OCI-LY7 (cell line): ENCODE measurements at regions not wholly inside any gene's neighbourhood (a gene's known extent, or its start where the extent isn't known, plus 50 kb on each side); places are given as distances from the start of the nearest gene placed in this dataset.

Experiments used
- BruUV-seq: library from RNA; stranded (reverse); fragments of 400-500 nt; replicated peaks from 2 replicates; lab custom pipeline; 2021; lab: Mats Ljungman, UMichigan
- CTCF ChIA-PET: fragments of 300-600 bp; sonication (Branson Sonifier 250); formaldehyde crosslinking; loops from one replicate; lab custom pipeline; 2022; ENCODE audit warnings: antibody characterized with exemption; ENCODE audit not compliant: unreplicated experiment; lab: Charles Lee
- POLR2A ChIA-PET: fragments of 300-600 bp; sonication (Branson Sonifier 250); formaldehyde crosslinking; loops from one replicate; lab custom pipeline; 2022; ENCODE audit warnings: antibody characterized with exemption; lab: Charles Lee
- DNase-seq: peaks from one replicate; pipeline ENCODE4 v3.0.0-alpha.2; 2015; ENCODE audit warnings: low spot score
- H2AFZ ChIP-seq: fragments of 200-600 bp; sonication (generic), shearing (Covaris generic); 2 replicates; pipeline ENCODE4 v1.6.1; 2014; ENCODE audit warnings: mild to moderate bottlenecking, antibody characterized with exemption, low read length, moderate library complexity
- H3K27ac ChIP-seq: fragments of 200-600 bp; sonication (generic); 2 replicates; pipeline ENCODE4 v1.5.1; 2014; ENCODE audit warnings: mixed run types, low read depth, mild to moderate bottlenecking, moderate library complexity, low read length, inconsistent platforms; ENCODE audit not compliant: poor library complexity, severe bottlenecking
- H3K36me3 ChIP-seq: fragments of 200-600 bp; sonication (generic); 2 replicates; pipeline ENCODE4 v1.6.1; 2014; ENCODE audit warnings: mild to moderate bottlenecking, antibody characterized with exemption, low read length, moderate library complexity, mixed read lengths; ENCODE audit not compliant: insufficient read depth
- H3K4me1 ChIP-seq: fragments of 200-600 bp; sonication (generic); 2 replicates; pipeline ENCODE4 v1.5.1; 2014; ENCODE audit warnings: mild to moderate bottlenecking, low read length; ENCODE audit not compliant: insufficient read depth, poor library complexity, severe bottlenecking
- H3K4me2 ChIP-seq: fragments of 200-600 bp; sonication (generic); 2 replicates; pipeline ENCODE4 v1.6.1; 2014; ENCODE audit warnings: mild to moderate bottlenecking, low read length
- H3K4me3 ChIP-seq: fragments of 200-600 bp; sonication (generic); 2 replicates; pipeline ENCODE4 v1.5.1; 2014; ENCODE audit warnings: mild to moderate bottlenecking, low read depth, low read length; ENCODE audit not compliant: poor library complexity, severe bottlenecking
- H3K79me2 ChIP-seq: fragments of 200-600 bp; sonication (generic); 2 replicates; pipeline ENCODE4 v1.6.1; 2016; ENCODE audit warnings: low read depth, mild to moderate bottlenecking, low read length, moderate library complexity, mixed read lengths; ENCODE audit not compliant: insufficient read depth
- H3K9me2 ChIP-seq: fragments of 200-600 bp; sonication (generic); 2 replicates; pipeline ENCODE4 v1.6.1; 2016; ENCODE audit warnings: mild to moderate bottlenecking, low read length, mixed read lengths; ENCODE audit not compliant: insufficient read depth
- H3K9me3 ChIP-seq: fragments of 200-600 bp; sonication (generic); 2 replicates; pipeline ENCODE4 v1.6.1; 2014; ENCODE audit warnings: mild to moderate bottlenecking, mixed run types, low read length, mixed read lengths
- H4K20me1 ChIP-seq: fragments of 200-600 bp; sonication (generic); 2 replicates; pipeline ENCODE4 v1.6.1; 2014; ENCODE audit warnings: mild to moderate bottlenecking, antibody characterized with exemption, low read length, moderate library complexity, mixed read lengths; ENCODE audit not compliant: insufficient read depth
- EZH2phosphoT487 ChIP-seq: fragments of 200-600 bp; sonication (generic); IDR thresholded peaks from 2 replicates; pipeline ENCODE4 v1.6.1; 2018; ENCODE audit warnings: low read depth, borderline replicate concordance, mild to moderate bottlenecking, mixed run types, antibody characterized with exemption, low read length, moderate library complexity, mixed read lengths
- intact Hi-C: fragments of 100-400 bp; cut with micrococcal nuclease; formaldehyde crosslinking; loops from one replicate; pipeline ENCODE4 v1.10.0; 2022; ENCODE audit not compliant: unreplicated experiment
- TF ChIP-seq, protein P1 (sequence below): fragments of 200-600 bp; sonication (generic); conservative IDR thresholded peaks from 2 replicates; pipeline ENCODE4 v1.5.1; 2014; ENCODE audit warnings: mild to moderate bottlenecking, antibody characterized with exemption, low read length, moderate library complexity, mixed read lengths

DNA sequence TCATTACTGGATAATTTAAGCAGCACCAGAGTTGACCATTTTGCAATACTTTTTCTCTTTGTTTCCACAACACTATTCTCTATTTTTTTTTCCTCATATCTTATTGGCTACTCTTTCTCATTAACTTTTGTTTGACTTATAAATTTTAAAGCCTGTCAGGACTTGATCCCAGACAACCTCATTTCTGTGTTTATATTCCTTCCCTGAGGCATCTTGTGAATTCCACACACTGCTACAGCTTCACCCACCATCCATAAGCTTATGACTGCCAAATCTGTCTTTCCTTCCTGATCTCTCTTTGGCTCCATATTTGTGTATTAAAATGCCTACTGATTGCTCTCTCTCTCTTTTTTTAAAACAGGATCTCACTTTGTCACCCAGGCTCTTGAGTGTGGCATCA, 124.6 kb upstream of the MBL2 start:
- CTCF ChIA-PET: no interaction called here
- Histone ChIP-seq H2AFZ (no peak overlapping the region), H3K4me3 (no peak overlapping the region), H3K27ac (no peak overlapping the region), H3K9me2 (no peaks in the 10 kb centered on the region), H3K79me2 (no peaks in the 10 kb centered on the region), H3K4me2 (no peak overlapping the region), H3K36me3 (no peaks in the 10 kb centered on the region), H3K9me3 (no peaks in the 10 kb centered on the region), H3K4me1 (no peaks in the 10 kb centered on the region), H4K20me1 (no peaks in the 10 kb centered on the region)
- DNase-seq: no peak
- TF ChIP-seq, protein P1, sequence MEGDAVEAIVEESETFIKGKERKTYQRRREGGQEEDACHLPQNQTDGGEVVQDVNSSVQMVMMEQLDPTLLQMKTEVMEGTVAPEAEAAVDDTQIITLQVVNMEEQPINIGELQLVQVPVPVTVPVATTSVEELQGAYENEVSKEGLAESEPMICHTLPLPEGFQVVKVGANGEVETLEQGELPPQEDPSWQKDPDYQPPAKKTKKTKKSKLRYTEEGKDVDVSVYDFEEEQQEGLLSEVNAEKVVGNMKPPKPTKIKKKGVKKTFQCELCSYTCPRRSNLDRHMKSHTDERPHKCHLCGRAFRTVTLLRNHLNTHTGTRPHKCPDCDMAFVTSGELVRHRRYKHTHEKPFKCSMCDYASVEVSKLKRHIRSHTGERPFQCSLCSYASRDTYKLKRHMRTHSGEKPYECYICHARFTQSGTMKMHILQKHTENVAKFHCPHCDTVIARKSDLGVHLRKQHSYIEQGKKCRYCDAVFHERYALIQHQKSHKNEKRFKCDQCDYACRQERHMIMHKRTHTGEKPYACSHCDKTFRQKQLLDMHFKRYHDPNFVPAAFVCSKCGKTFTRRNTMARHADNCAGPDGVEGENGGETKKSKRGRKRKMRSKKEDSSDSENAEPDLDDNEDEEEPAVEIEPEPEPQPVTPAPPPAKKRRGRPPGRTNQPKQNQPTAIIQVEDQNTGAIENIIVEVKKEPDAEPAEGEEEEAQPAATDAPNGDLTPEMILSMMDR: no peak
- TF ChIP-seq EZH2phosphoT487: no peak
- intact Hi-C loops: no loop called here
- no TSS peak for BruUV-seq
- POLR2A ChIA-PET: no interaction called here

DNA sequence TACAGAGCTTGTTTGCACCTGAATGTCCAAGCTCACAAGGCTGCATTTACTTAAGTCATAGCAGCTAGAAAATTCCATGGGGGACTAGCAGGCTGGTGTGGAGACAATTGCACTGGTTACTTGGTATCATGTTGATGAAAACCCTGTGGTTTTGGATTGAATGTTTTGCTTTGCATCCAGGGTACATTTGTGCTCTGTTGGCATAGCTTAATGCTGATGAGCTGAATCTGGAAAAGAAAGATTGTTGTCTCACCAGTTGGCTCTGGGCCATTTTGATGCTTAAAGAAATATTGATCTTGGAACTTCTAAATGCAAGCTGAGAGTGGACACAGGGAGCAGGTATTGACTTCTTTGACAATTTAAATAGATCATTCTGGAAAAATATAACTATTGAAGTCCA, 122.5 kb upstream of the MBL2 start:
- no peaks in the 10 kb centered on the region for H3K79me2 ChIP-seq
- no peaks in the 10 kb centered on the region for H3K36me3 ChIP-seq
- CTCF ChIA-PET: no interaction called here
- no peak for TF ChIP-seq EZH2phosphoT487
- TF ChIP-seq, protein P1: no peak
- no peak overlapping the region for H2AFZ ChIP-seq
- no peaks in the 10 kb centered on the region for H3K4me1 ChIP-seq
- H4K20me1 ChIP-seq: no peaks in the 10 kb centered on the region
- no peak overlapping the region for H3K27ac ChIP-seq
- no peak for DNase-seq
- H3K4me2 ChIP-seq: no peak overlapping the region
- no peak overlapping the region for H3K4me3 ChIP-seq
- BruUV-seq: no TSS peak
- H3K9me2 ChIP-seq: no peaks in the 10 kb centered on the region
- no peaks in the 10 kb centered on the region for H3K9me3 ChIP-seq
- POLR2A ChIA-PET: no interaction called here
- intact Hi-C loops: no loop called here

DNA sequence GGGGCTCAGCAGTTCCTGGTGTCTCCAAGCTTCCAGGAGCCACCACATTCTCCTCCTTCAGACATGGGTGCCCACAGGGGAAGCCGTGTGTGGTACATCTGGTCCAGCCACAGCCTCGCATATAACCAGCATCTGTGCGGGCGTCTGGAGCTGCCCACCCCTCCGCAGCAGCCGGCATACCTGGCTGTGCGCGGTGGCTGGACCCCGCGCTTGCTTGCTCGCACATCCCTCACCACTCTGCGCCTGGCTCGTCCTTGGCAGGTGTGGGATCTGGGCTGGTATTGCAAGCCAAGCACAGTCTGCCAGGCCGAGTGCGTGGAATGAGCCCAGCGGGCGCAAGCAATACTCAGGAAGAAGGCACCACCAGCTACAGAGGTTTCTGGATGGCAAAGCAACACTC, 117.7 kb upstream of the MBL2 start:
- CTCF ChIA-PET: no interaction called here

More for the DNA sequence above, 117.7 kb upstream of the MBL2 start:
- H4K20me1 ChIP-seq: no peaks in the 10 kb centered on the region
- H3K4me3 ChIP-seq: no peak overlapping the region
- H3K36me3 ChIP-seq: no peaks in the 10 kb centered on the region
- no peaks in the 10 kb centered on the region for H3K79me2 ChIP-seq
- H3K27ac ChIP-seq: no peak overlapping the region
- BruUV-seq: no TSS peak
- POLR2A ChIA-PET: no interaction called here
- H3K9me3 ChIP-seq: no peaks in the 10 kb centered on the region
- H3K4me1 ChIP-seq: no peaks in the 10 kb centered on the region
- DNase-seq: no peak
- no peak overlapping the region for H2AFZ ChIP-seq
- no peaks in the 10 kb centered on the region for H3K9me2 ChIP-seq
- TF ChIP-seq, protein P1: no peak
- no peak for TF ChIP-seq EZH2phosphoT487
- intact Hi-C loops: no loop called here
- H3K4me2 ChIP-seq: no peak overlapping the region
